Gastroesophageal sphincter (tissue), 3 donors: ENCODE measurements at regions not wholly inside any gene's neighbourhood (a gene's known extent, or its start where the extent isn't known, plus 50 kb on each side); places are given as distances from the start of the nearest gene placed in this dataset.

Experiments
- POLR2A ChIP-seq, 2 donors: fragments of 450-650 bp; IDR thresholded peaks; one replicate each; pipeline ENCODE4 v1.6.1; 2017; ENCODE audit warnings: antibody characterized with exemption in 2 of 2, mild to moderate bottlenecking in 2 of 2, moderate library complexity in 1 of 2
- TF ChIP-seq, protein P1 (sequence below), 4 experiments: fragments of 200-600 bp in 2 of 4; fragments of 450-650 bp in 2 of 4; sonication (generic) in 1 of 4; IDR thresholded peaks; one replicate each; pipeline ENCODE4 v1.5.1; 2017 to 2019; ENCODE audit warnings: antibody characterized with exemption in 4 of 4, mild to moderate bottlenecking in 2 of 4, moderate library complexity in 2 of 4

DNA sequence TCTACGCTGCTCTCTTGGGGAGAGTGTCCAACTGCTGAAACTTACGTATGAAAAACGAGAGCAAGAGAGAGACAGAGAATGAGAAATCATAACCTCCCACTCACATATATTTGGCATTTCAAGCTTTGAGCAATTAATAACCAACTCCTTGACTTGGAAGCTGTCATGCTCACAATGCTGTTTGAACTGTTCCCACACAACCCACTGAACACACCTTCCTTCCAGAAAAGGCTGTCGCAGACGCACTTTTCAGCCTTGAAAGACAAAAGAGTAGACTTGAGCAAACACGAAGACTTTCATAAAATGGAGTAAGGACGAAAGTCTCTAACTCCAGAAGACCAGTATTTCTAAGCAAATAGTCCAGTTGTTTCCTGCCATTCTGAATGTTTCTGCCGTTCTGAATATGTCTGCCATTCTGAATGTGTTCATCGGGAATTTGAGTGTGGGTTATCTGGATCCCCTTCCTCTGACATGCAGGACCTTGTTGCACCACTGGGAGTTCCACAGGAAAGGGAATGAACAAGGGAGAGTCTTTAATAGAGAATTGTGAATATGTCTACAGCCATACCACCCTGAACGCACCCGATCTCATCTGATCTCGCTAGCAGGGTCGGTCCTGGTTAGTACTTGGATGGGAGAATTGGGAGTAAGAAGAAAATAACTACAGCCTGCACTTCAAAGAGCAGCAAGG lies 86.2 kb upstream of the BARX2 start:
- TF ChIP-seq POLR2A (IDR thresholded peaks at IDR 0.05): no peak
- TF ChIP-seq, protein P1, sequence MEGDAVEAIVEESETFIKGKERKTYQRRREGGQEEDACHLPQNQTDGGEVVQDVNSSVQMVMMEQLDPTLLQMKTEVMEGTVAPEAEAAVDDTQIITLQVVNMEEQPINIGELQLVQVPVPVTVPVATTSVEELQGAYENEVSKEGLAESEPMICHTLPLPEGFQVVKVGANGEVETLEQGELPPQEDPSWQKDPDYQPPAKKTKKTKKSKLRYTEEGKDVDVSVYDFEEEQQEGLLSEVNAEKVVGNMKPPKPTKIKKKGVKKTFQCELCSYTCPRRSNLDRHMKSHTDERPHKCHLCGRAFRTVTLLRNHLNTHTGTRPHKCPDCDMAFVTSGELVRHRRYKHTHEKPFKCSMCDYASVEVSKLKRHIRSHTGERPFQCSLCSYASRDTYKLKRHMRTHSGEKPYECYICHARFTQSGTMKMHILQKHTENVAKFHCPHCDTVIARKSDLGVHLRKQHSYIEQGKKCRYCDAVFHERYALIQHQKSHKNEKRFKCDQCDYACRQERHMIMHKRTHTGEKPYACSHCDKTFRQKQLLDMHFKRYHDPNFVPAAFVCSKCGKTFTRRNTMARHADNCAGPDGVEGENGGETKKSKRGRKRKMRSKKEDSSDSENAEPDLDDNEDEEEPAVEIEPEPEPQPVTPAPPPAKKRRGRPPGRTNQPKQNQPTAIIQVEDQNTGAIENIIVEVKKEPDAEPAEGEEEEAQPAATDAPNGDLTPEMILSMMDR (IDR thresholded peaks at IDR 0.05): no peak
